ENCODE measurements at regions not wholly inside any gene's neighbourhood (a gene's known extent, or its start where the extent isn't known, plus 50 kb on each side); places are given as distances from the start of the nearest gene placed in this dataset.

DNA sequence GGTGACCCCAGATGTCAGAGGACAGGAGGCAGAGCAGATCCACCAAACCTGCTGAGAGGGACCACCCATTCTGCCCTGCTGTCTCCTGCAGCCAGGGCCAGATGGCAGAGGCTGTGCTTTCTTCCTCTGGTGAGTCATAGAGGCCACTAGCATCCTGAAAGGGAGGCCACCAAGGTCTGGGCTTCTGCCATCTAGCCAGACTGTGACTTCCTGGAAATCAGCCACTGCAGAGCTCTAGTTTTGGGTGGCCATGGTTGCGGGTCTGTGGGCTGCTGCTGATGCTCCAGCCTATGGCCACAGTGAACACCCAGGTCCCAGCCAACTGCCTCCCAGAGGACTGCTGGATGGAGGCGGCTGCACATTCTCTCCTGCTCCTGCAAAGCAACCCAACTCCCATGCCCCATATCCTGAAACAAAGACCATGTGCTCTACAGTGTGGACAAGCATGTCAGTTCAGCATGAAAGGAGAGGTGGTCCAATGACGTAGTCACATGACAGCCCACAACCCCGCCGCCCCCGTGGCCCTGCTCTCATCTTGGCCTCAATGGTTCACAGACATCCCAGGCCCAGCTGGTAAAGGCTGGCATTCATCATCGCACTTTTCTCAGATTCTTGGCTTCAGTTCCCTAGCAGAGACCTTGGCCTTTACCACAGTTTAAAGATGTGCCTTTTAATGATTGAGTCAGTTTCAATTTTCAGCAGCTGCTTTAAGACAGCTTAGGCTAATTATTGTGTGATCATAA, 73.9 kb upstream of the CXCL12 start:
- TF ChIP-seq, protein P1, sequence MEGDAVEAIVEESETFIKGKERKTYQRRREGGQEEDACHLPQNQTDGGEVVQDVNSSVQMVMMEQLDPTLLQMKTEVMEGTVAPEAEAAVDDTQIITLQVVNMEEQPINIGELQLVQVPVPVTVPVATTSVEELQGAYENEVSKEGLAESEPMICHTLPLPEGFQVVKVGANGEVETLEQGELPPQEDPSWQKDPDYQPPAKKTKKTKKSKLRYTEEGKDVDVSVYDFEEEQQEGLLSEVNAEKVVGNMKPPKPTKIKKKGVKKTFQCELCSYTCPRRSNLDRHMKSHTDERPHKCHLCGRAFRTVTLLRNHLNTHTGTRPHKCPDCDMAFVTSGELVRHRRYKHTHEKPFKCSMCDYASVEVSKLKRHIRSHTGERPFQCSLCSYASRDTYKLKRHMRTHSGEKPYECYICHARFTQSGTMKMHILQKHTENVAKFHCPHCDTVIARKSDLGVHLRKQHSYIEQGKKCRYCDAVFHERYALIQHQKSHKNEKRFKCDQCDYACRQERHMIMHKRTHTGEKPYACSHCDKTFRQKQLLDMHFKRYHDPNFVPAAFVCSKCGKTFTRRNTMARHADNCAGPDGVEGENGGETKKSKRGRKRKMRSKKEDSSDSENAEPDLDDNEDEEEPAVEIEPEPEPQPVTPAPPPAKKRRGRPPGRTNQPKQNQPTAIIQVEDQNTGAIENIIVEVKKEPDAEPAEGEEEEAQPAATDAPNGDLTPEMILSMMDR (IDR thresholded peaks at IDR 0.05; ENCODE audit: low read depth, low read length, missing control alignments) = no peak
- DNase-seq (ENCODE audit: low read depth) = no peak

DNA sequence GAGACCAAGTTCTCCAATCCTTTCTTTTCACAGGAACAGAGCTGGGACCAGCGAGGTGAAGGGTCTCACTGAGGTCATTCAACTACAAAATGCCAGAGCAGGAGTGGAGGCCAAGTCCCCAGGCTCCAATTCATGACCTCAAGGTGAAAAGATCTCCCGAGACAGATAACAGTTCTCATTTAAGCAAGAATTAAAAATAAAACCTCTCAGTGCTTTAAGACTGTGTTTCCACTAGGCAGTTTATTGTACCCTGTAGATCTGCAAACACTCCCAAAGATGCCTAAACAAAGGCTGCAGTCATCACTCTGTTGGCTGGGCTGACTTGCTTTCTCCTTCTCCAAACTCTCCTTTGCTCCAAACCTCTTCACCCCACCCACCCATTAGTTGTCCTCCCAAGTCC, 74.8 kb upstream of the CXCL12 start:
- TF ChIP-seq, protein P1 (IDR thresholded peaks at IDR 0.05; ENCODE audit: low read depth, low read length, missing control alignments) = no peak
- no peak overlapping the region for H3K4me3 ChIP-seq (ENCODE audit: low read depth, low read length)
- no peak for DNase-seq (ENCODE audit: low read depth)

More for the DNA sequence above, 73.9 kb upstream of the CXCL12 start:
- H3K4me3 ChIP-seq (ENCODE audit: low read depth, low read length) = no peak overlapping the region

DNA sequence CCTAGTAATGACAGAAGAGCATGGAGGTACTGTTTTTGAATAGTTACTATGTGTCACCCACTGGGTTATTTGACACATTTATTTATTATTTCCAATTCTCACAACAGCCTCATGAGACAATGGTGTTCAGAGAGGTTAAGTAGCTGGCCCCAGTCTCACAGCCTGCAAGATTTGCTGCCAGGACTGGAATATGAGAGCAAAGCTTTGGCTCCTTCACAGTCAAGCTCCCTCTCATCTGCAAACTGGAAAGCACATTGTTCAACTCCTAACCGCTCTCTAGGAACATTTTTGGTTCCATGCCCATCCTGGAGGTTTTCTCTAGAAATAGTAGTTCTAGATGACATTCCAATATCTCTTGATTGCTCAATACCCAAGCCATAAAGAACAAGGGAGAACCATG, 75.5 kb upstream of the CXCL12 start:
- H3K4me3 ChIP-seq (ENCODE audit: low read depth, low read length) = no peak overlapping the region
- no peak for DNase-seq (ENCODE audit: low read depth)
- TF ChIP-seq, protein P1 (IDR thresholded peaks at IDR 0.05; ENCODE audit: low read depth, low read length, missing control alignments) = no peak

DNA sequence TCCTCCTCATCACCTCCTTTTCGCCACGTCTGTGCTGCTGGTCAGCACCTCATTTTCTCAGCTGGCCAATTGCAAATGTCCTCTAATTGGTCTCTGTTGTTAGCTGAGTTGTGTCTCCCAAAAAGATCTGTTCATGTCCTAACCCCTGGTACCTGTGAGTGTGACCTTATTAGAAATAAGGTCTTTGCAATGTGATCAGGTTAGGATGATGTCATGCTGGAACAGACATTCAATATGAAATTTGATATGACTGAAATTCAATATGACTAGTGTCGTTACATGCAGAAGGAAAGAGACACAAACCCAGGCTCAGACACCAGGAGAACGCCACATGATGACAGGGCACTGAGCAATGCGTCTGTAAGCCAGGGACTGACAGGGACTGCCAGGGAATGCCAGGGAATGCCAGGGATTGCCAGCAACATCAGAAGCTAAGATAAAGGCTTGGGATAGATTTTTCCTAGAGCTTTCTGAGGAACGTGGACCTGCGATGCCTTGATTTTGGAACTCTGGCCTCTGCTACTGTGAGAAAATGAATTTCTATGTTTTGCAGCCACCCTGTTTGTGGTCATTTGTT, 77.5 kb upstream of the CXCL12 start:
- DNase-seq (ENCODE audit: low read depth) = no peak
- TF ChIP-seq, protein P1 (IDR thresholded peaks at IDR 0.05; ENCODE audit: low read depth, low read length, missing control alignments) = no peak
- no peak overlapping the region for H3K4me3 ChIP-seq (ENCODE audit: low read depth, low read length)

DNA sequence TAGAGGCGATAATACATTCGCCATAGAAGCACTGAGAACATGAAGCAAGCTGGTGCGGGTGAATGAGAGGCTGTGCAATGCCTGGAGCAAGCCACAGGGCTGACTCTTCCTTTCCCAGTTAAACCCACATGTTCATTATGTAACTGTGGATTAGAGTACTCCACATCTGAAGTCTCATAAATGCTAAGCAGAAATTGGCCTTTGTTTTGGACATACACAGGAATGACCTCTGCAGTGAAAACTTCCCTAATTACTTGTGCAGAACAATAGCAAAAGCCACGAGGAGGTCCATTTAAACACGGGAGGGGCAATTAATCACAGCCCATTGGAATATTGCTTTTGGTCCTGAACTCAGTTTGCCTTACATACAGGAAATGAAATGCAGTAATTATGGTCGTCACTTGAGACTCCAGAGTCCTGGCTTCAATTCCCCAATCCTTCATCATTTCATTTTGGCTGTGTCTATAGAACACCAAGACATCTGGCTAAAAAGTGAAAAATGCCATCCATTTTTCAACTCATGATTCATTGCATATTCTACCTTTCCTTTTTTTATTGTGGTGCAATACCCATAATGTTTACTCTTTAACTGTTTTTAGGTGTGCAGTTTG, 78.7 kb upstream of the CXCL12 start:
- no peak for DNase-seq (ENCODE audit: low read depth)
- no peak overlapping the region for H3K4me3 ChIP-seq (ENCODE audit: low read depth, low read length)
- TF ChIP-seq, protein P1 (IDR thresholded peaks at IDR 0.05; ENCODE audit: low read depth, low read length, missing control alignments) = no peak

DNA sequence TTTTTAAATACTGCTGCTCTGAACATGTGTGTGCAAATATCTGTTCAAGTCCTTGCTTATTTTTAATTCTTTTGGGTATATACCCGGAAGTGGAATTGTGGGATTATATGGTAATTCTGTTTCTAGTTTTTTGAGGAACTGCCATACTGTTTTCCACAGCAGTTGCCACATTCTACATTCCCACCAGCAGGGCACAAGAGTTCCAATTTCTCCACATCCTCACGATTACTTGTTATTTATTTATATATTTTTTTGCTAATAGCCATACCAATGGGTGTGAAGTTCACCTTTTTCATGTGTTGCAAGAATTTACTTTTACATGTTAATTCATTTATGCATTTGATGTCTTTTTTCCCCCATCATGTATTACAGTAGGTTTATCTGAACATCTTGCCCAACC, 79.6 kb upstream of the CXCL12 start:
- DNase-seq (ENCODE audit: low read depth) = no peak
- no peak overlapping the region for H3K4me3 ChIP-seq (ENCODE audit: low read depth, low read length)
- TF ChIP-seq, protein P1 (IDR thresholded peaks at IDR 0.05; ENCODE audit: low read depth, low read length, missing control alignments) = no peak

All from GM12864 (cell line).